ENCODE measurements at regions not wholly inside any gene's neighbourhood (a gene's known extent, or its start where the extent isn't known, plus 50 kb on each side); places are given as distances from the start of the nearest gene placed in this dataset.

GRCh38 chr22:49048591-49048990 is 779.1 kb downstream of the BRD1 start:
- Histone ChIP-seq H3K27me3 (ENCODE audit: low read length) (no peaks in the 10 kb centered on the region), H2AFZ (ENCODE audit: low read depth, low read length, severe bottlenecking) (no peak overlapping the region), H4K20me1 (ENCODE audit: low read depth, low read length) (no peaks in the 10 kb centered on the region), H3K9me2 (replicated peaks; ENCODE audit: insufficient read depth, low read length) (no peaks in the 10 kb centered on the region), H3K9ac (ENCODE audit: low read length) (no peak overlapping the region), H3K4me2 (ENCODE audit: low read depth, low read length, poor library complexity, severe bottlenecking) (no peak overlapping the region), H3K79me2 (ENCODE audit: insufficient read depth, low read length) (no peaks in the 10 kb centered on the region), H3F3A (ENCODE audit: insufficient read depth) (no peaks in the 10 kb centered on the region), H3K27ac (ENCODE audit: low read depth, low read length) (no peak overlapping the region), H3K4me3 (ENCODE audit: insufficient read depth, low read length, poor library complexity, severe bottlenecking) (no peak overlapping the region), H3K9me3 (ENCODE audit: insufficient read depth, low read length) (no peaks in the 10 kb centered on the region), H3K36me3 (ENCODE audit: low read length) (no peaks in the 10 kb centered on the region)
- no peak for TF ChIP-seq EZH2phosphoT487 (conservative IDR thresholded peaks at IDR 0.05; ENCODE audit: low read length)
- TF ChIP-seq, protein P1, sequence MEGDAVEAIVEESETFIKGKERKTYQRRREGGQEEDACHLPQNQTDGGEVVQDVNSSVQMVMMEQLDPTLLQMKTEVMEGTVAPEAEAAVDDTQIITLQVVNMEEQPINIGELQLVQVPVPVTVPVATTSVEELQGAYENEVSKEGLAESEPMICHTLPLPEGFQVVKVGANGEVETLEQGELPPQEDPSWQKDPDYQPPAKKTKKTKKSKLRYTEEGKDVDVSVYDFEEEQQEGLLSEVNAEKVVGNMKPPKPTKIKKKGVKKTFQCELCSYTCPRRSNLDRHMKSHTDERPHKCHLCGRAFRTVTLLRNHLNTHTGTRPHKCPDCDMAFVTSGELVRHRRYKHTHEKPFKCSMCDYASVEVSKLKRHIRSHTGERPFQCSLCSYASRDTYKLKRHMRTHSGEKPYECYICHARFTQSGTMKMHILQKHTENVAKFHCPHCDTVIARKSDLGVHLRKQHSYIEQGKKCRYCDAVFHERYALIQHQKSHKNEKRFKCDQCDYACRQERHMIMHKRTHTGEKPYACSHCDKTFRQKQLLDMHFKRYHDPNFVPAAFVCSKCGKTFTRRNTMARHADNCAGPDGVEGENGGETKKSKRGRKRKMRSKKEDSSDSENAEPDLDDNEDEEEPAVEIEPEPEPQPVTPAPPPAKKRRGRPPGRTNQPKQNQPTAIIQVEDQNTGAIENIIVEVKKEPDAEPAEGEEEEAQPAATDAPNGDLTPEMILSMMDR (IDR thresholded peaks at IDR 0.05; ENCODE audit: insufficient read depth, low read length, poor library complexity, severe bottlenecking), result no peak

GRCh38 chr22:49047447-49047846 is 780.2 kb downstream of the BRD1 start:
- no peaks in the 10 kb centered on the region for H3K9me3 ChIP-seq (ENCODE audit: insufficient read depth, low read length)
- no peak overlapping the region for H3K4me3 ChIP-seq (ENCODE audit: insufficient read depth, low read length, poor library complexity, severe bottlenecking)
- no peaks in the 10 kb centered on the region for H3F3A ChIP-seq (ENCODE audit: insufficient read depth)
- no peak overlapping the region for H2AFZ ChIP-seq (ENCODE audit: low read depth, low read length, severe bottlenecking)
- H3K36me3 ChIP-seq (ENCODE audit: low read length), result no peaks in the 10 kb centered on the region
- no peaks in the 10 kb centered on the region for H4K20me1 ChIP-seq (ENCODE audit: low read depth, low read length)
- H3K79me2 ChIP-seq (ENCODE audit: insufficient read depth, low read length), result no peaks in the 10 kb centered on the region
- H3K9me2 ChIP-seq (replicated peaks; ENCODE audit: insufficient read depth, low read length), result no peaks in the 10 kb centered on the region
- H3K27ac ChIP-seq (ENCODE audit: low read depth, low read length), result no peak overlapping the region
- no peak overlapping the region for H3K9ac ChIP-seq (ENCODE audit: low read length)
- H3K27me3 ChIP-seq (ENCODE audit: low read length), result no peaks in the 10 kb centered on the region
- no peak for TF ChIP-seq EZH2phosphoT487 (conservative IDR thresholded peaks at IDR 0.05; ENCODE audit: low read length)
- TF ChIP-seq, protein P1 (IDR thresholded peaks at IDR 0.05; ENCODE audit: insufficient read depth, low read length, poor library complexity, severe bottlenecking), result no peak
- H3K4me2 ChIP-seq (ENCODE audit: low read depth, low read length, poor library complexity, severe bottlenecking), result no peak overlapping the region

GRCh38 chr22:49046546-49047361 is 780.9 kb downstream of the BRD1 start:
- H3K27me3 ChIP-seq (ENCODE audit: low read length), result no peaks in the 10 kb centered on the region
- no peak overlapping the region for H3K4me3 ChIP-seq (ENCODE audit: insufficient read depth, low read length, poor library complexity, severe bottlenecking)
- no peak for TF ChIP-seq EZH2phosphoT487 (conservative IDR thresholded peaks at IDR 0.05; ENCODE audit: low read length)
- TF ChIP-seq, protein P1 (IDR thresholded peaks at IDR 0.05; ENCODE audit: insufficient read depth, low read length, poor library complexity, severe bottlenecking), result no peak
- no peaks in the 10 kb centered on the region for H3K36me3 ChIP-seq (ENCODE audit: low read length)
- no peaks in the 10 kb centered on the region for H3F3A ChIP-seq (ENCODE audit: insufficient read depth)
- no peaks in the 10 kb centered on the region for H3K79me2 ChIP-seq (ENCODE audit: insufficient read depth, low read length)
- no peak overlapping the region for H3K27ac ChIP-seq (ENCODE audit: low read depth, low read length)
- H3K9me2 ChIP-seq (replicated peaks; ENCODE audit: insufficient read depth, low read length), result no peaks in the 10 kb centered on the region
- no peak overlapping the region for H3K4me2 ChIP-seq (ENCODE audit: low read depth, low read length, poor library complexity, severe bottlenecking)
- no peaks in the 10 kb centered on the region for H3K9me3 ChIP-seq (ENCODE audit: insufficient read depth, low read length)
- H3K9ac ChIP-seq (ENCODE audit: low read length), result no peak overlapping the region
- no peak overlapping the region for H2AFZ ChIP-seq (ENCODE audit: low read depth, low read length, severe bottlenecking)
- H4K20me1 ChIP-seq (ENCODE audit: low read depth, low read length), result no peaks in the 10 kb centered on the region
